ENCODE measurements at regions not wholly inside any gene's neighbourhood (a gene's known extent, or its start where the extent isn't known, plus 50 kb on each side); places are given as distances from the start of the nearest gene placed in this dataset.

DNA sequence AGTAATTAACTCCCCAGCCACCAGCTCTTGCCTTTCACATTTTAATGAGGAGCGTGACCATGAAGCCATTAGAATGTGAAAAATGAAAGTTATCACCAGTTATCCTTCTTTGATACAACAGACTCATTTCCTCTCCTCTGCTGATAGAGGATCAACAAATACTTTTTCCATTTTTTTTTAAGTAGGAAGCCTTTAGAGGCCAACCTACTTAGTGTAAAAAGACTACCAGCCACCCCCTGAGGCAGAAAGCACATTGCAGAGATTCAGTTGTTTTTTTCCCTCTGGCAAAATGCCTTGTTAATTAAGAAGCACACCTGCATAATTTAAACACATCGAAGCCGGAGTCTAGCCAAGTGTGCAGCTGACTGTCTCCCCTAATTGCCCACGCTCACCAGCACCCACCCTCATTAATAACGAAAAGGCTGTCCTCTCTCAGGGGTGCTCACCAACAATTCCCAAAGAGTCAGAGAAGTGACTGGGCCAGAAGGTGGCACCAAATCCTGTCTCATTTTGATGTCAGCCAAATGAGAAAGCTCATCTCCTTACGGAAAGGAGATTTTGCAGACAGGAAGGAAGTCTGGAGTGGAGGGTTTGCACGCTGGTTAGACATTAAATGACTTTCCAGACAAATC, 60.9 kb upstream of the MC3R start:
- no peak for TF ChIP-seq MAFK (IDR thresholded peaks at IDR 0.05; ENCODE audit: partially characterized antibody)
- TF ChIP-seq, protein P1, sequence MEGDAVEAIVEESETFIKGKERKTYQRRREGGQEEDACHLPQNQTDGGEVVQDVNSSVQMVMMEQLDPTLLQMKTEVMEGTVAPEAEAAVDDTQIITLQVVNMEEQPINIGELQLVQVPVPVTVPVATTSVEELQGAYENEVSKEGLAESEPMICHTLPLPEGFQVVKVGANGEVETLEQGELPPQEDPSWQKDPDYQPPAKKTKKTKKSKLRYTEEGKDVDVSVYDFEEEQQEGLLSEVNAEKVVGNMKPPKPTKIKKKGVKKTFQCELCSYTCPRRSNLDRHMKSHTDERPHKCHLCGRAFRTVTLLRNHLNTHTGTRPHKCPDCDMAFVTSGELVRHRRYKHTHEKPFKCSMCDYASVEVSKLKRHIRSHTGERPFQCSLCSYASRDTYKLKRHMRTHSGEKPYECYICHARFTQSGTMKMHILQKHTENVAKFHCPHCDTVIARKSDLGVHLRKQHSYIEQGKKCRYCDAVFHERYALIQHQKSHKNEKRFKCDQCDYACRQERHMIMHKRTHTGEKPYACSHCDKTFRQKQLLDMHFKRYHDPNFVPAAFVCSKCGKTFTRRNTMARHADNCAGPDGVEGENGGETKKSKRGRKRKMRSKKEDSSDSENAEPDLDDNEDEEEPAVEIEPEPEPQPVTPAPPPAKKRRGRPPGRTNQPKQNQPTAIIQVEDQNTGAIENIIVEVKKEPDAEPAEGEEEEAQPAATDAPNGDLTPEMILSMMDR (IDR thresholded peaks at IDR 0.05): no peak; the same call in 2 of the 3 replicates
- no peak for TF ChIP-seq RCOR1 (IDR thresholded peaks at IDR 0.05; ENCODE audit: low read depth, low read length)

All from A549 (cell line).